Activated naive CD4-positive, alpha-beta T cell treated with anti-CD3 and anti-CD28 coated beads, Interleukin-2, amount 10 ng/mL, durations not matched to agents 7 days and 5 days (primary cell): ENCODE measurements at regions not wholly inside any gene's neighbourhood (a gene's known extent, or its start where the extent isn't known, plus 50 kb on each side); places are given as distances from the start of the nearest gene placed in this dataset.

Experiments
- CTCF ChIA-PET: fragments of 350-600 bp; sonication (Branson Sonifier 250); formaldehyde crosslinking; loops from one replicate; lab custom pipeline; 2021; ENCODE audit warnings: antibody characterized with exemption; lab: Charles Lee
- DNase-seq: peaks from one replicate; pipeline ENCODE4 v3.0.0-alpha.2; 2020
- H3K27ac Mint-ChIP-seq: one replicate; pipeline ENCODE4 v1.8.0; 2021; ENCODE audit warnings: mild to moderate bottlenecking, moderate library complexity, mixed read lengths
- H3K27me3 Mint-ChIP-seq: one replicate; pipeline ENCODE4 v1.8.0; 2021; ENCODE audit warnings: mild to moderate bottlenecking, mixed read lengths
- H3K36me3 Mint-ChIP-seq: one replicate; pipeline ENCODE4 v1.8.0; 2021; ENCODE audit warnings: mixed read lengths
- H3K4me1 Mint-ChIP-seq: one replicate; pipeline ENCODE4 v1.8.0; 2021; ENCODE audit warnings: mixed read lengths
- H3K4me3 Mint-ChIP-seq: one replicate; pipeline ENCODE4 v1.8.0; 2021; ENCODE audit warnings: mild to moderate bottlenecking, moderate library complexity, mixed read lengths
- H3K9me3 Mint-ChIP-seq: one replicate; pipeline ENCODE4 v1.8.0; 2021; ENCODE audit warnings: mixed read lengths

GRCh38 chr5:19018822-19019221, 969.2 kb downstream of the CDH18 start:
- CTCF ChIA-PET, result no interaction called here
- H3K4me3 Mint-ChIP-seq, result no peak overlapping the region
- H3K36me3 Mint-ChIP-seq, result no peaks in the 10 kb centered on the region
- no peak for DNase-seq
- H3K4me1 Mint-ChIP-seq, result no peaks in the 10 kb centered on the region
- peaks cover 16% of the 10 kb centered on the region for H3K9me3 Mint-ChIP-seq
- no peak overlapping the region for H3K27ac Mint-ChIP-seq
- H3K27me3 Mint-ChIP-seq, result no peaks in the 10 kb centered on the region

- H3K27ac Mint-ChIP-seq, result no peak overlapping the region
- no peaks in the 10 kb centered on the region for H3K36me3 Mint-ChIP-seq
- CTCF ChIA-PET, result no interaction called here
Measured at GRCh38 chr5:19031491-19031890, 956.5 kb downstream of the CDH18 start.

GRCh38 chr5:19035816-19036215, 952.2 kb downstream of the CDH18 start:
- Mint-ChIP-seq H3K27me3 (no peaks in the 10 kb centered on the region), H3K4me3 (no peak overlapping the region), H3K9me3 (no peaks in the 10 kb centered on the region), H3K36me3 (no peaks in the 10 kb centered on the region), H3K27ac (no peak overlapping the region), H3K4me1 (no peaks in the 10 kb centered on the region)
- DNase-seq, result no peak
- CTCF ChIA-PET, result no interaction called here

More at GRCh38 chr5:19031491-19031890, 956.5 kb downstream of the CDH18 start:
- DNase-seq, result no peak
- Mint-ChIP-seq H3K27me3 (no peaks in the 10 kb centered on the region), H3K4me3 (no peak overlapping the region), H3K4me1 (no peaks in the 10 kb centered on the region), H3K9me3 (peaks cover 3% of the 10 kb centered on the region)

GRCh38 chr5:19042106-19042505, 945.9 kb downstream of the CDH18 start:
- H3K36me3 Mint-ChIP-seq, result no peaks in the 10 kb centered on the region
- peaks cover 5% of the 10 kb centered on the region for H3K9me3 Mint-ChIP-seq

GRCh38 chr5:19044311-19044710, 943.7 kb downstream of the CDH18 start:
- CTCF ChIA-PET, result no interaction called here
- Mint-ChIP-seq H3K27ac (no peak overlapping the region), H3K9me3 (peaks cover 10% of the 10 kb centered on the region), H3K4me3 (no peak overlapping the region), H3K27me3 (no peaks in the 10 kb centered on the region), H3K4me1 (no peaks in the 10 kb centered on the region), H3K36me3 (no peaks in the 10 kb centered on the region)
- DNase-seq, result no peak

More at GRCh38 chr5:19042106-19042505, 945.9 kb downstream of the CDH18 start:
- H3K27ac Mint-ChIP-seq, result no peak overlapping the region
- no peaks in the 10 kb centered on the region for H3K27me3 Mint-ChIP-seq
- CTCF ChIA-PET, result no interaction called here
- H3K4me3 Mint-ChIP-seq, result no peak overlapping the region
- no peak for DNase-seq
- H3K4me1 Mint-ChIP-seq, result no peaks in the 10 kb centered on the region

GRCh38 chr5:19044931-19045695, 942.9 kb downstream of the CDH18 start:
- no peak for DNase-seq
- Mint-ChIP-seq H3K27ac (no peak overlapping the region), H3K4me1 (no peaks in the 10 kb centered on the region), H3K27me3 (no peaks in the 10 kb centered on the region), H3K4me3 (no peak overlapping the region), H3K9me3 (peaks cover 10% of the 10 kb centered on the region), H3K36me3 (no peaks in the 10 kb centered on the region)
- CTCF ChIA-PET, result no interaction called here

GRCh38 chr5:19047277-19047676, 940.7 kb downstream of the CDH18 start:
- CTCF ChIA-PET, result no interaction called here
- DNase-seq, result no peak
- Mint-ChIP-seq H3K4me3 (no peak overlapping the region), H3K9me3 (peaks cover 10% of the 10 kb centered on the region), H3K27me3 (no peaks in the 10 kb centered on the region), H3K36me3 (no peaks in the 10 kb centered on the region), H3K27ac (no peak overlapping the region), H3K4me1 (no peaks in the 10 kb centered on the region)

GRCh38 chr5:19048726-19049125, 939.3 kb downstream of the CDH18 start:
- CTCF ChIA-PET, result no interaction called here

GRCh38 chr5:19058216-19058615, 929.8 kb downstream of the CDH18 start:
- CTCF ChIA-PET, result no interaction called here
- no peak for DNase-seq
- Mint-ChIP-seq H3K27me3 (no peaks in the 10 kb centered on the region), H3K36me3 (no peaks in the 10 kb centered on the region), H3K27ac (no peak overlapping the region), H3K9me3 (peaks cover 5% of the 10 kb centered on the region), H3K4me1 (no peaks in the 10 kb centered on the region), H3K4me3 (no peak overlapping the region)

More at GRCh38 chr5:19048726-19049125, 939.3 kb downstream of the CDH18 start:
- Mint-ChIP-seq H3K4me1 (no peaks in the 10 kb centered on the region), H3K27ac (no peak overlapping the region), H3K9me3 (peaks cover 14% of the 10 kb centered on the region), H3K36me3 (no peaks in the 10 kb centered on the region), H3K4me3 (no peak overlapping the region), H3K27me3 (no peaks in the 10 kb centered on the region)
- no peak for DNase-seq

GRCh38 chr5:19064094-19064493, 923.9 kb downstream of the CDH18 start:
- Mint-ChIP-seq H3K27me3 (no peaks in the 10 kb centered on the region), H3K9me3 (peaks cover 1% of the 10 kb centered on the region), H3K4me1 (no peaks in the 10 kb centered on the region), H3K36me3 (no peaks in the 10 kb centered on the region), H3K27ac (no peak overlapping the region), H3K4me3 (no peak overlapping the region)
- CTCF ChIA-PET, result no interaction called here
- DNase-seq, result no peak

- H3K9me3 Mint-ChIP-seq, result peaks cover 5% of the 10 kb centered on the region
- H3K4me3 Mint-ChIP-seq, result no peak overlapping the region
- H3K27ac Mint-ChIP-seq, result no peak overlapping the region
- DNase-seq, result no peak
- no peaks in the 10 kb centered on the region for H3K36me3 Mint-ChIP-seq
- H3K4me1 Mint-ChIP-seq, result no peaks in the 10 kb centered on the region
- no peaks in the 10 kb centered on the region for H3K27me3 Mint-ChIP-seq
- CTCF ChIA-PET, result no interaction called here
Measured at GRCh38 chr5:19067741-19068140, 920.3 kb downstream of the CDH18 start.

GRCh38 chr5:19098434-19098833, 889.6 kb downstream of the CDH18 start:
- Mint-ChIP-seq H3K27me3 (no peaks in the 10 kb centered on the region), H3K9me3 (peaks cover 13% of the 10 kb centered on the region), H3K36me3 (no peaks in the 10 kb centered on the region), H3K4me3 (no peak overlapping the region), H3K27ac (no peak overlapping the region), H3K4me1 (no peaks in the 10 kb centered on the region)
- DNase-seq, result no peak
- CTCF ChIA-PET, result no interaction called here

- Mint-ChIP-seq H3K4me3 (no peak overlapping the region), H3K27ac (no peak overlapping the region), H3K4me1 (no peaks in the 10 kb centered on the region), H3K27me3 (no peaks in the 10 kb centered on the region), H3K9me3 (peaks cover 8% of the 10 kb centered on the region), H3K36me3 (no peaks in the 10 kb centered on the region)
- no peak for DNase-seq
- CTCF ChIA-PET, result no interaction called here
Measured at GRCh38 chr5:19099195-19099594, 888.8 kb downstream of the CDH18 start.

GRCh38 chr5:19104948-19105347, 883.1 kb downstream of the CDH18 start:
- H3K27ac Mint-ChIP-seq, result no peak overlapping the region

GRCh38 chr5:19122923-19123322, 865.1 kb downstream of the CDH18 start:
- no peaks in the 10 kb centered on the region for H3K27me3 Mint-ChIP-seq
- H3K36me3 Mint-ChIP-seq, result no peaks in the 10 kb centered on the region
- no peaks in the 10 kb centered on the region for H3K4me1 Mint-ChIP-seq
- CTCF ChIA-PET, result no interaction called here
- no peak for DNase-seq
- H3K4me3 Mint-ChIP-seq, result no peak overlapping the region
- no peak overlapping the region for H3K27ac Mint-ChIP-seq
- H3K9me3 Mint-ChIP-seq, result peaks cover 4% of the 10 kb centered on the region

More at GRCh38 chr5:19104948-19105347, 883.1 kb downstream of the CDH18 start:
- Mint-ChIP-seq H3K4me3 (no peak overlapping the region), H3K9me3 (peaks cover 9% of the 10 kb centered on the region), H3K27me3 (no peaks in the 10 kb centered on the region), H3K4me1 (no peaks in the 10 kb centered on the region), H3K36me3 (no peaks in the 10 kb centered on the region)
- CTCF ChIA-PET, result no interaction called here
- no peak for DNase-seq
